Esophagus squamous epithelium (tissue), 4 donors: ENCODE measurements at regions not wholly inside any gene's neighbourhood (a gene's known extent, or its start where the extent isn't known, plus 50 kb on each side); places are given as distances from the start of the nearest gene placed in this dataset.

Source experiments
- CTCF ChIP-seq, 6 experiments: fragments of 450-650 bp in 4 of 6; fragments of 200-600 bp in 2 of 6; sonication (generic) in 2 of 6; IDR thresholded peaks; one replicate each; pipeline ENCODE4 v1.5.1; 2016 to 2019; ENCODE audit warnings: antibody characterized with exemption in 6 of 6, mild to moderate bottlenecking in 4 of 6, moderate library complexity in 4 of 6
- POLR2A ChIP-seq, 4 donors: fragments of 450-650 bp; IDR thresholded peaks; one replicate each; pipeline ENCODE4 v1.6.1; 2017; ENCODE audit warnings: antibody characterized with exemption in 4 of 4, mild to moderate bottlenecking in 4 of 4, moderate library complexity in 3 of 4

DNA sequence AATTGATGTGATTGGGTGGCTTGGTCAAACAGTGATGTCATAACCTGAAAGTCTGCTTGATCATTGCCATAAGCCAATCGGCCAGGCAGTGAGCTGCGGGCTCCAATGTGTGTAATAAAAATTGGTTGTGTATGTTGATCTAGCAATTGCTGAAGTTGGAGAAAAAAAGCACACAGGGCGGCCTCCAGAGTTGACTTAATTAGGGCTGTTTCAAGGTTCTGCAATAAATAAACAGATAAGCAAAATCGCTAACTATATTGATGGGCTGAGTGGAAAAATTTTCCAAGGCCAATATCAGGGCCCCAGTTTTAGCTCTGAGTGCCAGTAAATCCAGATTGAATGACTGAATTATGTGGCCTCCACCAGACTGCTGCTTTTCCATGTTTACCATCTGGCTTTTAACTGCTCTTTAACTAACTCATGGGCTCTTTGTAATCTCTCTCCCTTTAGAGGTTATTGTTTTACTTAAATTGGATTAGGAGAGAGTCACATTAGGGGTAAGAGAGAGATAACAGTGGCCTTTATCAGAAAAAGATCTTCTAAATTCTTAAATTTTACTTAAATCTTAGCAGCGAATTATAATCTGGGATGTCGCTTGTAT lies 160.6 kb upstream of the WDFY3 start:
- TF ChIP-seq CTCF (IDR thresholded peaks at IDR 0.05) (no peak), POLR2A (IDR thresholded peaks at IDR 0.05) (no peak)
